ENCODE measurements at regions not wholly inside any gene's neighbourhood (a gene's known extent, or its start where the extent isn't known, plus 50 kb on each side); places are given as distances from the start of the nearest gene placed in this dataset.

DNA sequence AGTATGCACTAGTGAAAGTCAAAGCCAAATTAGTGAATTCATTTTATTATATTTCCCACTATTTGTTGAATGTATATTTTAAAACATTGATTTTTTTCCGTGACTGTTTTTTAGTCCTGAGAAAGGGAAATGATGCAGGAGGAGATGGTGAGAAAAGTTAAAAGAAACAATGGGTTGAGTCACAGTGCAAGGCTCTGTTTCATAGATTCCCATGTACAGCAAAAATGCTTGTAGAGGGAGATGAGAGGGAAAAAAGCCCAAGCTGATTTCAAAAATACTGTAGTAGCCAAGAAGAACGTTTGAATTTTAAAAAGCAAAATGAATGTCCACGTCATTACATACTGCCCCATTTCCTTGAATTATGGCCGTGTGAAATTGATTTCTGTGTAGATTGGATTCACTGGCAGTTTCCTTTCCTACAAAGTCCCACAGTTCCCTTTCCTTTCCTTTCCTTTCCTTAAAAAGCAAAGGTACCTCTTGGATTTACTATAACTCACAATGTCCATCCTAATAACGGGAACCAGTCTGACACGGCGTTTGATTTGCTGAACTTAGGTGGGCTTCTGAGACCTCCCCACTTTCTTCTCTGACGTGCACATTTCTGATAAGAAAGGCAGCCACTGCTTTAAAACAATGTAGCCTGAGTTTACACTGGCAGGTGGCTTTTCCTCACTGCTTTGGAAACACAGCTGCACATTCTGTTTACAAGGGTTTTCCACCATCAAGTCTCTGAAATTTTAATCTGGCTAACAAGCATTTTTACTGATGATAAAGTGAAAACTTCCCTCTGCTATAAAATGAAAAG, 63.7 kb downstream of the SPCS3 start:
- CTCF ChIA-PET = no interaction called here
- TF ChIP-seq FOXA1 (IDR thresholded peaks at IDR 0.05) (no peak), CTBP1 (IDR thresholded peaks at IDR 0.05; ENCODE audit: borderline replicate concordance) (no peak), BHLHE40 (IDR thresholded peaks at IDR 0.05; ENCODE audit: borderline replicate concordance) (no peak), ARNT (IDR thresholded peaks at IDR 0.05) (no peak), HDGF (IDR thresholded peaks at IDR 0.05; ENCODE audit: borderline replicate concordance) (no peak), L3MBTL2 (conservative IDR thresholded peaks at IDR 0.05) (no peak), ZNF384 (IDR thresholded peaks at IDR 0.05) (no peak), NFRKB (IDR thresholded peaks at IDR 0.05) (no peak), FOXM1 (IDR thresholded peaks at IDR 0.05; ENCODE audit: borderline replicate concordance) (no peak), SUZ12 (IDR thresholded peaks at IDR 0.05) (no peak), LEF1 (IDR thresholded peaks at IDR 0.05; ENCODE audit: borderline replicate concordance) (no peak), SP1 (IDR thresholded peaks at IDR 0.05) (no peak), ELF4 (IDR thresholded peaks at IDR 0.05) (no peak)
- TF ChIP-seq, protein P1, sequence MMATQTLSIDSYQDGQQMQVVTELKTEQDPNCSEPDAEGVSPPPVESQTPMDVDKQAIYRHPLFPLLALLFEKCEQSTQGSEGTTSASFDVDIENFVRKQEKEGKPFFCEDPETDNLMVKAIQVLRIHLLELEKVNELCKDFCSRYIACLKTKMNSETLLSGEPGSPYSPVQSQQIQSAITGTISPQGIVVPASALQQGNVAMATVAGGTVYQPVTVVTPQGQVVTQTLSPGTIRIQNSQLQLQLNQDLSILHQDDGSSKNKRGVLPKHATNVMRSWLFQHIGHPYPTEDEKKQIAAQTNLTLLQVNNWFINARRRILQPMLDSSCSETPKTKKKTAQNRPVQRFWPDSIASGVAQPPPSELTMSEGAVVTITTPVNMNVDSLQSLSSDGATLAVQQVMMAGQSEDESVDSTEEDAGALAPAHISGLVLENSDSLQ (IDR thresholded peaks at IDR 0.05) = no peak
- DNase-seq (ENCODE audit: extremely low spot score) = no peak
- POLR2A ChIA-PET = no interaction called here

DNA sequence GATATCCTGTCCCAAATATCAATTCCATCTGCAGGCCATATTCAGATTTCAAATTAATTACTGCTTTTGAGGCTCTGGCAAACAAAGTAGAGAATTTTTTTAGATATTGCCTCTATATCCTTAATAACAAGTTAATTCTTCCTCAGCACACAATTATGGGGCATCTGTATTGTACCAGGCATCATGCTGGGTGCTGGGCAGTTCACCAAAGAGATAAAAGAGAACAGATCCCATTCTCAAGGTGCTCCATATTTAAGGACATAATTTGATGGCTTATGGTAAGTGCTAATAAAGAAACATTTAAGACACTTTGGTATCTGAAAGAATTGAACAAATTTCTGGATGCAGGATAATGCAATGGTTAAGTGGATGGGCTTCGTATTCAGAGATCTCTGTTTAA, 65.8 kb downstream of the SPCS3 start:
- no peak for DNase-seq (ENCODE audit: extremely low spot score)
- ChIA-PET CTCF (no interaction called here), POLR2A (no interaction called here)
- TF ChIP-seq TARDBP (IDR thresholded peaks at IDR 0.05) (no peak), CTBP1 (IDR thresholded peaks at IDR 0.05; ENCODE audit: borderline replicate concordance) (no peak), ELF4 (IDR thresholded peaks at IDR 0.05) (no peak), ARNT (IDR thresholded peaks at IDR 0.05) (no peak), SUZ12 (IDR thresholded peaks at IDR 0.05) (no peak), SP1 (IDR thresholded peaks at IDR 0.05) (no peak), FOXK2 (IDR thresholded peaks at IDR 0.05) (no peak), HDGF (IDR thresholded peaks at IDR 0.05; ENCODE audit: borderline replicate concordance) (no peak), ZNF384 (IDR thresholded peaks at IDR 0.05) (no peak), L3MBTL2 (conservative IDR thresholded peaks at IDR 0.05) (no peak), FOXA1 (IDR thresholded peaks at IDR 0.05) (no peak), NFRKB (IDR thresholded peaks at IDR 0.05) (no peak), LEF1 (IDR thresholded peaks at IDR 0.05; ENCODE audit: borderline replicate concordance) (no peak), FOXM1 (IDR thresholded peaks at IDR 0.05; ENCODE audit: borderline replicate concordance) (no peak), BHLHE40 (IDR thresholded peaks at IDR 0.05; ENCODE audit: borderline replicate concordance) (no peak)
- TF ChIP-seq, protein P1 (IDR thresholded peaks at IDR 0.05) = no peak

DNA sequence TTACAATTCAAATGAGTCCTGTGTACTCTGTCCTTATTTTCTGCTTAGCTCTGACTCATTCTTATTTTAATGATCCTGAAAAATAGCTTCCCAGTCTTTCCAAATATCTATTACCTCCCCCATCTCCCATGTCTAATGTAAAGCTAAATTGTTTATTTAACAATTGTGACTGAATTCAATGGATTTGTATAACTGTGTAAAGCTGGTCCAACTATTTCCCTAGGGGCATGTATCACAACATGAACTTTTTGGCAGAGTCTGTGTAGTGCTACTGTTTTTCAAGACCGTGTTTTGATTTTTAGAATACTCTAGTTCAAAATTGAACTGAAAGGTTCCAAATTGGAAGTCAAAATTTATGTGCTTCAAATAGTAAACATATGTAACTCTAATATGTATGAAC, 67.8 kb downstream of the SPCS3 start:
- CTCF ChIA-PET = no interaction called here
- POLR2A ChIA-PET = no interaction called here

DNA sequence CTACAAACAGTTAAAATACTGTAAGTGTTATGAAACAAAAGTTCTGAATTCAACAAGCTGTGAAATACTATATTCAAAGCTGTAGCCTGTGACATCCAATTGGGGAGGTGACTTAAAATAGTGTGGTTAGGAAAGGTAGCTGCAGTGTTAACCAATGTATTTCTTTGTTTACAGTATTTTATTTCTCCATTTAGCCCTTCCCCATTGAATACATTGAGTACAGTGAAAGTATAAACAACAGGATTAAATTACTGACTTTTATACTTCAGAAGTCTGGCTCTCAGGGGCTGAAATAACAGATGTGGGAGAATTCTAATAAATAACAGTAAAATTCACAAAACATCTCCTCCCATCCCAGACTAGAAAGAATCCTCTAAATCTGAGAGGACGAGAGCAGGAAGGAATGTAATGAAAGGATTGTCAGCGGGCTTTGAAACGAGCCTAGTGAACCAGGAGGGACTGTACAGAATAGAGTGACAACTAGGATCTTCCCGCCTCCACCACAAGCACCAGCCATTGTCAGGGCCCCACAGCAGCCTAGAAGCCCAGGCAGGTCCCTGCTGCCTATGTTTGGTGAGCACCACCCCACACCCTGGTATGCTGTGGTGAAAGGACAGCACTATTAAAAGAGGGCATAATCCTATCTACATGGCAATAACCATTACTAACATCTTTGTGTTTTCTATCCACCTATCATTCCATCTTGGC, 73.7 kb downstream of the SPCS3 start:
- peak; percentile 26 for DNase-seq (ENCODE audit: extremely low spot score)
- ChIA-PET CTCF (no interaction called here), POLR2A (no interaction called here)
- no peak for TF ChIP-seq SUZ12 (IDR thresholded peaks at IDR 0.05)
- TF ChIP-seq ARNT (IDR thresholded peaks at IDR 0.05) = no peak
- TF ChIP-seq, protein P1 (IDR thresholded peaks at IDR 0.05) = no peak
- TF ChIP-seq TARDBP (IDR thresholded peaks at IDR 0.05) = no peak
- TF ChIP-seq ZNF384 (IDR thresholded peaks at IDR 0.05) = no peak
- TF ChIP-seq FOXA1 (IDR thresholded peaks at IDR 0.05) = no peak
- TF ChIP-seq FOXM1 (IDR thresholded peaks at IDR 0.05; ENCODE audit: borderline replicate concordance) = no peak
- no peak for TF ChIP-seq HDGF (IDR thresholded peaks at IDR 0.05; ENCODE audit: borderline replicate concordance)
- no peak for TF ChIP-seq NFRKB (IDR thresholded peaks at IDR 0.05)
- no peak for TF ChIP-seq CTBP1 (IDR thresholded peaks at IDR 0.05; ENCODE audit: borderline replicate concordance)
- no peak for TF ChIP-seq SP1 (IDR thresholded peaks at IDR 0.05)
- no peak for TF ChIP-seq FOXK2 (IDR thresholded peaks at IDR 0.05)
- TF ChIP-seq LEF1 (IDR thresholded peaks at IDR 0.05; ENCODE audit: borderline replicate concordance) = no peak
- TF ChIP-seq L3MBTL2 (conservative IDR thresholded peaks at IDR 0.05) = no peak
- no peak for TF ChIP-seq ELF4 (IDR thresholded peaks at IDR 0.05)
- TF ChIP-seq BHLHE40 (IDR thresholded peaks at IDR 0.05; ENCODE audit: borderline replicate concordance) = no peak

More for the DNA sequence above, 67.8 kb downstream of the SPCS3 start:
- no peak for DNase-seq (ENCODE audit: extremely low spot score)
- TF ChIP-seq L3MBTL2 (conservative IDR thresholded peaks at IDR 0.05) (no peak), CTBP1 (IDR thresholded peaks at IDR 0.05; ENCODE audit: borderline replicate concordance) (no peak), HDGF (IDR thresholded peaks at IDR 0.05; ENCODE audit: borderline replicate concordance) (no peak), ELF4 (IDR thresholded peaks at IDR 0.05) (no peak), FOXK2 (IDR thresholded peaks at IDR 0.05) (no peak), BHLHE40 (IDR thresholded peaks at IDR 0.05; ENCODE audit: borderline replicate concordance) (no peak), ARNT (IDR thresholded peaks at IDR 0.05) (no peak), TARDBP (IDR thresholded peaks at IDR 0.05) (no peak), ZNF384 (IDR thresholded peaks at IDR 0.05) (no peak), LEF1 (IDR thresholded peaks at IDR 0.05; ENCODE audit: borderline replicate concordance) (no peak), FOXA1 (IDR thresholded peaks at IDR 0.05) (no peak), SP1 (IDR thresholded peaks at IDR 0.05) (no peak), NFRKB (IDR thresholded peaks at IDR 0.05) (no peak), FOXM1 (IDR thresholded peaks at IDR 0.05; ENCODE audit: borderline replicate concordance) (no peak)
- TF ChIP-seq, protein P1 (IDR thresholded peaks at IDR 0.05) = no peak

Data from HEK293T (cell line).